HUES48 (cell line): ENCODE measurements at regions not wholly inside any gene's neighbourhood (a gene's known extent, or its start where the extent isn't known, plus 50 kb on each side); places are given as distances from the start of the nearest gene placed in this dataset.

Experiments
- H3K27ac ChIP-seq: one replicate; pipeline ENCODE4 v1.7.0; 2013; ENCODE audit warnings: low read depth, low read length, inconsistent platforms
- H3K27me3 ChIP-seq: 2 replicates; pipeline ENCODE4 v1.6.1; 2013; ENCODE audit warnings: mild to moderate bottlenecking, low read length; ENCODE audit not compliant: control insufficient read depth, insufficient read depth
- H3K36me3 ChIP-seq: 2 replicates; pipeline ENCODE4 v1.6.1; 2013; ENCODE audit warnings: low read length; ENCODE audit not compliant: control insufficient read depth, insufficient read depth
- H3K4me1 ChIP-seq: 2 replicates; pipeline ENCODE4 v1.6.1; 2013; ENCODE audit warnings: mild to moderate bottlenecking, low read length; ENCODE audit not compliant: control insufficient read depth, insufficient read depth
- H3K4me3 ChIP-seq: 2 replicates; pipeline ENCODE4 v1.5.1; 2013; ENCODE audit warnings: mild to moderate bottlenecking, low read depth, low read length
- H3K9ac ChIP-seq: 2 replicates; pipeline ENCODE4 v1.6.1; 2013; ENCODE audit warnings: mild to moderate bottlenecking, low read depth, low read length, moderate library complexity
- H3K9me3 ChIP-seq: 2 replicates; pipeline ENCODE4 v1.6.1; 2013; ENCODE audit warnings: low read length; ENCODE audit not compliant: control insufficient read depth, insufficient read depth

DNA sequence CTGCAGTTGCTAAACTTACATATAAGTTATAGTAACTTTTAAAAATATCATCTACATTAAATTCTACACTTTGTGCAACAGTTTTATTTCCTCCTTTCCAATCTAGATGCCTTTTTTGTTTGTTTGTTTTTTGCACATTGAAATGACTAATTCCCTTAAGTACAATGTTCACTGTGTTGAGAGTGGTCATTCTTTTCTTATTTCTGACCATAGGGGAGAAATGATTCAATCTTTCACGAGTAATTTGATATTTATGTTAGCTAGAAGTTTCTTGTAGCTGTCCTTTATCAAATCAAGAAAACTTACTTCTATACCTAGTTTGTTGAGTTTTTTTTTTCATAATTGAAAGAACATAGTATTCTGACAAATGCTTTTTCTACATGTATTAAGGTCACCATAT lies 85.0 kb upstream of the CBLB start:
- Histone ChIP-seq H3K36me3 (no peaks in the 10 kb centered on the region), H3K9me3 (no peaks in the 10 kb centered on the region), H3K4me1 (no peaks in the 10 kb centered on the region), H3K27ac (no peak overlapping the region), H3K4me3 (no peak overlapping the region), H3K27me3 (no peaks in the 10 kb centered on the region), H3K9ac (no peak overlapping the region)

DNA sequence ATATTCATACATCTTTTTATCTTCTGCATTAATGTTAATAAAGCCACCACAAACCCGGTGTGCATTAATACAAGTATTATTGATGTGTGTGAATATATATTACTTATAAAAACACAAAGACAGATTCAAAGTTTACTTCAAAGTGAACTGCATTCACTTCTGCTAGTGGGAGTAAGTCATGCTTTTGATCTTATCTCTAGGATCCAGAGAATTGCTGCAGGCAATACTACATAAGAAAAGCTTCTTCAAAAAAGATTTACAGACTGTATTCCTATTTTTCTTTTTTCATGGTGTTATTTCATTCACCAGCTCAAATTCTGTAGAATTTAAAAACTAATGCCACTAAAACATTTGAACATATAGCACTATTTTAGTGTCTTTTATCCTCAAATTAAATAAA lies 87.5 kb upstream of the CBLB start:
- Histone ChIP-seq H3K27me3 (no peaks in the 10 kb centered on the region), H3K36me3 (no peaks in the 10 kb centered on the region), H3K9me3 (no peaks in the 10 kb centered on the region), H3K9ac (no peak overlapping the region), H3K4me3 (no peak overlapping the region), H3K27ac (no peak overlapping the region), H3K4me1 (no peaks in the 10 kb centered on the region)

DNA sequence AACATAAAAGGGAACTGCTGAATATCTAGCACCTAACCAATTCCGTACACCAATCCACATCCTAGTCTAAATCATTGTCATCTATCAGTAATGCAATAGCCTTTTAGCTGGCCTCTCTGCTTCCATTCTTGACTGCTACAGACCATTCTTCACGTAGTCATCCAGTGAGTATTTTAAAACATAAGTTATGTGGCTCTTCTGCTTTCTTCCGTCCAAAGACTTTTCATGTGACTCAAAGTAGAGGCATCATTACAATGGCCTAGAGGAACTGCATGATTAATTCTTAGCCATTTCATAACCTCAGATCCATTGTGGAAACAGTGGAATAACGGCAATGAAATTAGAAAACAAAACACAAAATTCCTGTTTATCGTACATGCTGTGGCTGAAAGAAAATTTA lies 88.9 kb upstream of the CBLB start:
- Histone ChIP-seq H3K9me3 (no peaks in the 10 kb centered on the region), H3K9ac (no peak overlapping the region), H3K4me1 (no peaks in the 10 kb centered on the region), H3K27ac (no peak overlapping the region), H3K27me3 (no peaks in the 10 kb centered on the region), H3K4me3 (no peak overlapping the region), H3K36me3 (no peaks in the 10 kb centered on the region)

DNA sequence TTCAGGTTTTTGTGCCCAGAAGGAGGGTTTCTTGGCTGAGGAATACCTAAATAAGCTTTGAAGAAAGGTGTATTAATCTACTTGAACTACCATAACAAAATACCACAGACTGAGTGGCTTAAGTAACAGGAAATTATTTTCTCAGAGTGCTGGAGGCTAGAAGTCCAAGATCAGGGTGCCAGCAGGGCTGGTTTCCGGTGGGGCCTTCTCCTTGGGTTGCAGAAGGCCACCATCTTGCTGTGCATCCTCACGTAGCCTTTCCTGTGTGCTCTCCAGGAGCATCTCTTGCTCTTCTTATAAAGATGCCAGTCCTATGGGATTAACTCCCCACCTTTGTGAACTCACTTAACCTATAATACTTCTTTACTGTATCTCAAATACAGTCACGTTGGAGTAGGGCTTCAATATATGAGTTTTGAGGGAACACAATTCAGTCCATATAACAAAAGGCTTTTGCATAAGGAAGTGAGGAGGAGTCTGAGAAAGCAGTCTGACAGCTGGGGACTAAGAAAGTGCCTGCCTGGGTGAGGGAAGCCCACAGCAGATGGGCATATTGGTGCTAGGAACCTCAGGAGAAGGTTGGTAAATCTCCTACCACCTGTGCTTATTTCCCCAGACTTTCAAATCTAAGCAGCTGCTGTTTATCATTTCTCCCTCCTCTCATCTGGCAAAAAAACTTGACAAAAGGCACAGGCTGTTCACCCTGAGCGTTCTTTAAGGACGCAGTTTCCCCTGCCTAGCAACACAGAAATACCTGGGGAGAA lies 89.6 kb upstream of the CBLB start:
- no peak overlapping the region for H3K4me3 ChIP-seq
- no peak overlapping the region for H3K27ac ChIP-seq
- H3K27me3 ChIP-seq, result no peaks in the 10 kb centered on the region
- no peak overlapping the region for H3K9ac ChIP-seq
- no peaks in the 10 kb centered on the region for H3K4me1 ChIP-seq
- H3K9me3 ChIP-seq, result no peaks in the 10 kb centered on the region
- no peaks in the 10 kb centered on the region for H3K36me3 ChIP-seq

DNA sequence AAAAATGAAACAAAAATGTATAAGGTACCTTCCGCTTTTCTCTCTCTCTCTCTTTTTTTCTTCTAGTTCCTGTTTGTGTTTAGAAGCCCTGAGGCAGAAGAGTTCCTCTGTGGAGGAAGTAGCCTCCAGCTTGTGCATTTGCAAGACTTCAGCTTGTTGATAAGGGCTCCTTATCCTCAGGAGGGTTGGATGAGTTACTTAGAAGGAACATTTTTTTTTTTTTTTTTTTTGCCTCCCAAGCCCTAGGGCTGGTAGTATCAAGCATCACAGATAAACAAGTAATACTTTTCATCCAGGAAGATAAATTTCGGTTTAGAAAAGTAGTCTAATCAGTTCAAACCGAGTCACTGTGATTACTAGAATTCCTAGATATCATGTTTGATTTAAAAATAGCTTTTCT lies 91.0 kb upstream of the CBLB start:
- H3K36me3 ChIP-seq, result no peaks in the 10 kb centered on the region
- H3K4me1 ChIP-seq, result no peaks in the 10 kb centered on the region
- H3K9ac ChIP-seq, result no peak overlapping the region
- no peaks in the 10 kb centered on the region for H3K9me3 ChIP-seq
- H3K27ac ChIP-seq, result no peak overlapping the region
- H3K27me3 ChIP-seq, result no peaks in the 10 kb centered on the region
- H3K4me3 ChIP-seq, result no peak overlapping the region

DNA sequence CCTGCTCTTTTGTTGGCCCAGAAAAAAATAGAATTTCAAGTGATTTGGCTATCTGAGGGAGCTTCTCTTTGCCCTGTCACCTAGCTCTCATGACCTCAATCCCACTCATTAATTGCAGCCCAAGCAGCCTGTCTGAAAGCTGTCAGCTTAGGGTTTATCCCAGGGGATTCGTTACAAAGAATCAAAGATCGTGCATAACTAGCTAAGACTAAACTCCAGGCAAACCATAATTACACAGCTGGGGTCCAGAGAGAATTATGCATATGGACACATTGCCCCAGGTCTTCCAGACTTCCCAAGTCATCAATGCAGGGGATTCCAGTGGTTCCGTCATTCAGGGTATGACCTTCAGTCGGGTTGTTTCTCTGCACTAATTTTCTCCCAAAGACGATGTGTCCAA lies 91.6 kb upstream of the CBLB start:
- no peak overlapping the region for H3K27ac ChIP-seq
- no peak overlapping the region for H3K4me3 ChIP-seq
- no peaks in the 10 kb centered on the region for H3K9me3 ChIP-seq
- H3K36me3 ChIP-seq, result no peaks in the 10 kb centered on the region
- no peaks in the 10 kb centered on the region for H3K27me3 ChIP-seq
- no peak overlapping the region for H3K9ac ChIP-seq
- H3K4me1 ChIP-seq, result 0 out of 2 replicates have a peak, but pooled peaks cover under 1% of the 10 kb centered on the region

DNA sequence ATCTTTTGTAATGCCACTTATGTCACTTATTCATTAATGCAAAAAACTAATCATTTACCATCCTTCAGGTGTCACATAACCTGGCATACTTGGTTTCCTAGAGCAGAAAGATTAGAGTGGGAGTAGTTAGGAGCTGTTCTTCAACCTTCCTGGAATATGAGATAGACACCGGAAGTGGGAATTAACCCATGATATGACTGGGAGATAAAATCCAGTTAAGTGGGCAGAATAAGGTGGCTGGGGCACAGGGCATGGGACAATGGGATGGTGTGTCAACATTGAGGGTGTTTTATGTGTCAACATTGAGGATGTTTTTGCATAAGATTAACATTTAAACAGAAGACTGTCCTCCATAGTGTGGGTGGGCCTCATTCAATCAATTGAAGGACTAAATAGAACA lies 94.3 kb upstream of the CBLB start:
- H3K4me3 ChIP-seq, result no peak overlapping the region
- H3K27ac ChIP-seq, result no peak overlapping the region
- no peaks in the 10 kb centered on the region for H3K9me3 ChIP-seq
- 0 out of 2 replicates have a peak, but pooled peaks cover 3% of the 10 kb centered on the region for H3K4me1 ChIP-seq
- no peaks in the 10 kb centered on the region for H3K36me3 ChIP-seq
- H3K27me3 ChIP-seq, result no peaks in the 10 kb centered on the region
- no peak overlapping the region for H3K9ac ChIP-seq

DNA sequence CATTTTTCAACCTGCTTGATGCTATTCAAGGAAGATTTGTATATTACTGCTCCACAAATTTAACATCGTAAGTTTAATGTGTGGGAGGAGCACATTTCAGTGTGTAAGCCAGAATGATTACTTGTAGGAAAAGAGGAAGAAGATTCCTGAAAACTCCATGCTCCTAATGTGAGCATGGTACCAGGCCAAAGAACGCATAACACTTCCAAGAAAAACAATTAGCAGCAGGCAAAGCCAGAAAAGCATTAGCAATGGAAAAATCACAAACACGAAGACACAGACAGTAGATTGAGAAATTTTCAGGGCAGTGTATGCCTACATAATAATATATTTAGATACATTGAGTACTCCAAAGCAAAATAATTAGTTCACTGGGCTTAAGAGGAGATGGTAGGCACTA lies 96.6 kb upstream of the CBLB start:
- no peaks in the 10 kb centered on the region for H3K27me3 ChIP-seq
- no peaks in the 10 kb centered on the region for H3K36me3 ChIP-seq
- no peak overlapping the region for H3K4me3 ChIP-seq

DNA sequence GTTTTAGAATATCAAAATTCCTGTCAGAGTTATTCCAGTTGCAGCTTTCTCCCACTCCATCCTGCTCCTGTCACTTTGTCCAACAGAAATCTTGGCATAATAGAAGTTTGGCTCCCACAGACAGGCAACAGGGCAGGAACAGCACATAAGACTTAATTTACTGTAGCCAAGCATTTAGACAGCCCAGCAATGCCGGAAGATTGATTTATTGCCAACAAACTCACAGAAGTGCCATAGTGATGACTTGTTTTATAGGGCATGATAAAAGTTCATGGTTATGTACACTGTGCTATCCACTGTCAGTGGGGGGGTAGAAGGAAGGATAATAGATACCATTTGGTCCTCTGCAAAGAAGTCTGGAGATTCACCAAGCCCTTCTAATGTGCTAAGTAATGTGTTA lies 98.3 kb upstream of the CBLB start:
- no peak overlapping the region for H3K4me3 ChIP-seq
- no peaks in the 10 kb centered on the region for H3K27me3 ChIP-seq
- peaks cover 15% of the 10 kb centered on the region for H3K9me3 ChIP-seq
- 0 out of 2 replicates have a peak, but pooled peaks cover 3% of the 10 kb centered on the region for H3K4me1 ChIP-seq
- H3K36me3 ChIP-seq, result no peaks in the 10 kb centered on the region
- no peak overlapping the region for H3K9ac ChIP-seq
- no peak overlapping the region for H3K27ac ChIP-seq

More for the DNA sequence above, 96.6 kb upstream of the CBLB start:
- H3K4me1 ChIP-seq, result 0 out of 2 replicates have a peak, but pooled peaks cover 3% of the 10 kb centered on the region
- peaks cover 6% of the 10 kb centered on the region for H3K9me3 ChIP-seq
- no peak overlapping the region for H3K27ac ChIP-seq
- no peak overlapping the region for H3K9ac ChIP-seq

DNA sequence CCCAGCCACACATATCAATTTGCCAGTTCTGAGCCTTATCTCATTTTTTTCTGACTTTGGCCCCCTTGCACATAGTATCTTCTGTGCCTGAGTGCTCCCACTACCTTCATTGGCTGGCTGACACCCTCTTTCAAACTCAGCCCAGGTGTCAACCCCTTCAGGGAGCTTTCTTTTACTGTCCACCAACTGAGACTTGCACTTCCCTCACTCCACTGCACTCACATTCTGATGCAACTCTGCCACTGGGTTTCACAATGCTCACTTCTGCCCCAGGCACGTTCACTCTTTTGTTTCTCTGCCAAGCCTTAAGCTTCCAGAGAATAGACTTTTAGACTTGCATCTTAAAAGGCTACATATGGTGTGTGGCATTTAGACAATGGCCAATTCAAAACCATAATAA lies 101.5 kb upstream of the CBLB start:
- Histone ChIP-seq H3K9ac (no peak overlapping the region), H3K4me3 (no peak overlapping the region), H3K9me3 (peaks cover 17% of the 10 kb centered on the region), H3K27me3 (no peaks in the 10 kb centered on the region), H3K4me1 (0 out of 2 replicates have a peak, but pooled peaks cover 3% of the 10 kb centered on the region), H3K36me3 (no peaks in the 10 kb centered on the region), H3K27ac (no peak overlapping the region)

DNA sequence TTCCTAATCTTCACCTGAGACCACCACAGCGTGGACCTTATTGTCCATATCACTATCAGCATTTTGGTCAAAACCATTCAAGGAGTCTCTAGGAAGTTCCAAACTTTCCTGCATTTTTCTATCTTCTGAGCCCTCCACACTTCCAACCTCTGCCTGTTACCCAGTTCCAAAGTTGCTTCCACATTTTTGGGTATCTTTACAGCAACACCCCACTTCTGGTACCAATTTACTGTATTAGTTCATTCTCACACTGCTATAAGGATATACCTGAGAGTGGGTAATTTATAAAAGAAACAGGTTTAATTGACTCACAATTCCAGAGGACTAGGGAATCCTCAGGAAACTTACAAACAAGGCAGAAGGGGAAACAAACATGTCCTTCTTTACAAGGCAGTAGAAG lies 103.3 kb upstream of the CBLB start:
- Histone ChIP-seq H3K9ac (no peak overlapping the region), H3K27ac (no peak overlapping the region), H3K36me3 (no peaks in the 10 kb centered on the region), H3K9me3 (peaks cover 17% of the 10 kb centered on the region), H3K4me3 (no peak overlapping the region), H3K27me3 (no peaks in the 10 kb centered on the region), H3K4me1 (no peaks in the 10 kb centered on the region)
